AG20443 (cell line): ENCODE measurements at regions not wholly inside any gene's neighbourhood (a gene's known extent, or its start where the extent isn't known, plus 50 kb on each side); places are given as distances from the start of the nearest gene placed in this dataset.

Experiments used
- DNase-seq: peaks from one replicate; pipeline ENCODE4 v3.0.0; 2012; ENCODE audit warnings: low spot score, mixed read lengths

DNA sequence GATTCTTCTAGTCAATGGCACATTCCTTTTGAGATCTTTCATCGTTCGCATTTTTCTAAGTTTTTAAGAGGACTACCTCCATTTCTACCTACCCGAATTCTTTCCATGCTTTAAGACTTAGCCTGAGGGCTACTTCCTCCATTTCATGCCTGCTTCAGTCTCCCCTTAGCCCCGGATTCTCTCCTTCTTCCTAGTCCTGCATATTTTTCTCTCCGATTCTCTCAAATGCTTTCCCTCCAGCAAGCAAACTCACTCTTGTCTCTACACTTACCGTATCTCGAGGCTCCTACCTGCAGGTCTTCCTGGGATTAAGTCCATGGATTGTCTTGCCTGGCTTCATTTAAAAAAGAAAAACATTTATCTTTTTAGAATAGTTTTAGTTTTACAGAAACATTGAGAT, 354.4 kb downstream of the MYCN start:
- DNase-seq, result no peak

DNA sequence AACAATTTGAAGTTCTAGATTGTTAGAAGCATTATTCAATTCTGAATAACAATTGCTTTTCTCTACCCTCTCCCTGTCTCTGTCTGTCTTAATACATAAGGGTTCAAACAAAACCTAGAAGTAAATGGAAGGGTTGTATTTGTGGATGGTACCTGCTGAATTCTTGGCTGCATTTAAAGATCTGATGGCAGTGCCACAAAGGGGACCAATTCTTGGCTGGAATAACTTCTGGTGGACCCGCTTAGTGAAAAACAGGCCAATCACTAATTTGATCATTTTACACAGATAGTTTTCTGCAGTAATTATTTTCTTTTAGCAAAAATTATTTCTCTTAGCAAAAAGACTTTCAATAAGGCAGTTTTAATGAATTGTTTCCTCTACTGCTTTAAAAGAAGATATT, 353.5 kb downstream of the MYCN start:
- DNase-seq, result no peak

DNA sequence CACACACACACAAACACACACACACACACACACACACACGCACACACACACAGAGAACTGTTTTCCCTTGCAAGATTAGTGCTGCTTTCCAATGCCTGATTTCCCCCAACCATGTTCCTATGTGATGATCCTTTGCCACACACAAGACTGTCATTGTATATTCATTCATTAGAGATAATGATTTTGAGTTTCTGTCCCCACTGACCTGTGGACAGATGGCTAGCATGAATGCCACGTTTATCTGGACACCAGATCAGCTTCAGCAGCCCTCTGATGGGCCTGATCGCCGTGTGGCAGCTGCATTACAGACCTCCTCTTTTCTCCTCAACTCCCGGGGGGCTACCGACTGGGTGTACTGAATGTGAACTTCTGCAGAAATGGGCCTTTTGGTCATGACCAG, 353.0 kb downstream of the MYCN start:
- DNase-seq, result no peak

DNA sequence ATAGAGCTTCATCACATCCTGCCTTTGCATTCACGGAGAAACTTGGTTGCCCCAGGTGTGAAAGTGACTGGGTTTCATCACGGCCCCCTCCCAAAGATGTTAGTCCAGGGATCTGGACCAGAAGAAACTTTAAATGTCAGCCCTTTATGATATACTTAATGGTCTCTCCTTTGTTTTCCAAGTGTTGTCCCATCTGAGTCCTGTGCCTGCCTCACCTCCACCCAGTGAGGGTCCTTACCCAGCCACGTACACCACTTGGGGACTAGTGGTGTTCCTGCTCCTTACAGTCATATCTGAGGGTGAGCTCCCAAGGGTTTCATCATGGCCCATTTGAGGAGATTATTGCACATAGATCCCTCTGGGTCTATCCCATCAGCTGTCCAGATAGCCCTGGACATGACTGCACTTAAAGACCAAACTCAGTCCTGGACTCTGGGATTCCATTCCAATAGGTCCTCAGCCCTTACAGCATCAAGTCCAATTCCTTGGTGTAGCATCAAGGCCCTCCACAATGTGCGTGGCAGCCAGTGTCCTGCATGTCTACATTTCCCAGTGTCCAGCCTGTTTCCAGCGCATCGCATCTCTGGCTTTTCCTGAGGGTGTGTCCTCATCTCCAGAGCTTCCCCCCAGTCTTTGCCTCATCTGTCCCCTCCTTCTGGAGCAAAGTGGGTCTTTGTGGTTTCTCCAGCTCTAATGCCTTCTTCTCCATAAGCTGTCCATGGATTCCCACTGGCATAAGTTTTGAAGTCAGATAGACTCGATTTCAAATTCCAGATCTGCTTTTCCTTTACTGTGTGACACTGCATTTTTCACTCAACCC, 351.6 kb downstream of the MYCN start:
- no peak for DNase-seq

DNA sequence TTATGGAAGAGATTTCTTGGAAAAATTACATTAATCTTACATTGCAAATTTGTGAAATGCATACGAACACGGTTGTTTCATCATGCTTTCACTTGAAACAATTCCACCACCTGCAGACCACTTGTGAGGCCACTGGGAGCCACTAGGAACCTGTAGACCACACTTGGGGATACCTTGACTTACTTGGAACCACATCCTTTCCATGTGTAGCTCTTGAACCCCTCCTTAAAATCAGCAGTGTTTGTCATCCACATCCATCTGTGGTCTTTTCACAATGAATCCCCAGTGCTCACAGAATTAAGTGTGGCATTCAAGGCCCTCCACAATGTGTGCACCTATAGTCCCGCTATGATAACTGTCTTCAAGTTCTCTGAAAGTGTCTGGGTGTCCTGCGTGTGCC, 350.9 kb downstream of the MYCN start:
- DNase-seq, result no peak

DNA sequence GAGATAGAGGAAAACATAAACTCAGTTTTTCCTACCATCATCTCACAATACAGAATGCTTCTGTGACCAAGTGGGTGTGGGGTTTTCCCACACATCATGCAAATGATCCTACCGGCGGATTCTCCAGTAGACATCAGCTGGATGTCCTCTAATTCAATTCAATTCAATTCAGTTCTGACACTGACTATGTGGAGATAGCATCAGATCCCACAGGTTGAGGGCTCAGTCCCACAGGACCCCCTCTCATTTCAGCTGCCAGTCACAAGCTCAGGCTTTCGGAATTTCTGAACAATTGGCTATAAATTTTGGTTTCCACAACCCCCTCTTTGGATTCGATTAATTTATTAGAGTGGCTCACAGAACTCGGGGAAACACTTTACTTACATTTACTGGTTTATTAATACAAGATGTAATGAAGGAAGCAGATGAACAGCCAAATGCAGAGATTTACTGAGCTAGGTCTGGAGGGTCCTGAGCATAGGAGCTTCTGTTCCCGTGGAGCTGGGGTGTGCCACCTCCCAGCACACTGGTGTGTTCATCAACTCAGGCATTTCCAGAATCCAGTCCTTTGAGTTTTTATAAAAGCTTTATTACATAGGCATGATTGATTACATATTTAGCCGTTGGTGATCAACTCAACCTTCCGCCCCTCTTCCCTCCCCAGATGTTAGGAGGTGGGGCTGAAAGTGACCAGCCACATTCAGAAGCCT, 350.1 kb downstream of the MYCN start:
- DNase-seq, result no peak

DNA sequence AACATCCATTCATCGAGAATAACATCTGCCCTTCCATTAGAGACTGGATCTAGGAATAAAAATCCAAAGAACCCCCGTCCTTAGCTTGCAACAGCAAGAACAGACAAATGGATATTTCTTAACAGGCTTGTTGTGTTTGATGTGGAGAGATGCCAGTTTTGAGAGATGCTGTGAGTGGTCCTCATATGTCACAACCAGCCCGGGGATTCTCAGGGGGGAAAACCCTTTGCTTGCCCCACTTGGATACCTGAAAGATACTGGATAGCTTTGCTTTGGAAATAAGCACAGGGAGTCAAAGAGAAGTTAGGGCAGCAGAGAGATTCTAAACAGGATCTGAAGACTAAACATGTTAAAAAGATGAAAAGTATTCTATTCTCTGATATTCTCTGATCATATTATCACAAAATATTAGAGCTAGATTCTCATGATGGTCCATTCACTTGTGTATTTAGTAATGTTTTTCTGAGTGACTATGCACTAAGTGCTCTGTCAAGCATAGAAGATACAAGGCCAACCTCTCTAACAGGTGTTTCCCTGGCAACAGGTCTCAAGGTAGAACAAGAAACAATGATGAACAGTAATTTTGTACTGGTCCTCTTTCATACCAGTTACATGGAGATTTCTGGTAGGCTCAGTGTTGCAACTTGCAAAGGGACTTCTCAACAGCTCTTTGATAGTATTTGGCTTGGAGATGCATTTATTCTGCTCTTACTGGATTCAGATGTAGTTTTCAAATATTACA, 348.2 kb downstream of the MYCN start:
- DNase-seq, result no peak

DNA sequence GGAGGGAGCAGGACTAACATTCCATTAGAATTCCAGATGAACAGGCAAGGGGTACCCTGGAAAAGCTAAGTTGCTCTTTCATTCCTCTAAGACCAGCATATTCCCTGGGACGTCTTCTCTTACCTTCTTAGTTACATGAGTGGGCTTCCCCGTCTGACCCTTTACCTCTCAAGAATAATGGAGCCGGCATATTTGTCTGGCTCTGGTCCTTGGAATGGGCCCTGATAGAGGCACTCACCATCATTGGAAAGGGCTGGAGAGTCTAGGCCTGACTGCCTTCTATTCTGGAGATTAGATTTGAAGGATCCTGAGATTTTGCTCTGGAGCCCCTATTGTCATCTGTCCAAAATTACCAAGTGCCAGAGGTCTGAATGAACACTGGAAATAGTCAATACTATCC, 347.5 kb downstream of the MYCN start:
- no peak for DNase-seq

DNA sequence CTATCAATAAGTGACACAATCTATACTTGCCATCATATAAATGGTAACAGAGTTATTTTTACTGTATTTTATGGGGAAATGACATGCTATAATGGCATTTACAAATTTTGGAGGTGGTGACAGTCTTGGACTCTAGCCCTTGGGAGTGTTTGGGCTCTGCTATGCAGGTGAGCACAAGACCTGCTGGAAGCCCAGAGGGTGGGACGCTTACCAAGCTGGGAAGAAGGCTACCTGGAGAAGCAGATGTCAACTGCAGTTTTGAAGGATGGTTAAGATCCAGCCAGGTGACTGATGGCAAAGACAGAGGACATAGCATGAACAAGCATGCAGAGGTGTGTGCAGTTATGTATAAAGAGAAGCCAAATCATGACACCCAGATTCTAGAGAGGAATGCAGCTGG, 346.9 kb downstream of the MYCN start:
- no peak for DNase-seq

DNA sequence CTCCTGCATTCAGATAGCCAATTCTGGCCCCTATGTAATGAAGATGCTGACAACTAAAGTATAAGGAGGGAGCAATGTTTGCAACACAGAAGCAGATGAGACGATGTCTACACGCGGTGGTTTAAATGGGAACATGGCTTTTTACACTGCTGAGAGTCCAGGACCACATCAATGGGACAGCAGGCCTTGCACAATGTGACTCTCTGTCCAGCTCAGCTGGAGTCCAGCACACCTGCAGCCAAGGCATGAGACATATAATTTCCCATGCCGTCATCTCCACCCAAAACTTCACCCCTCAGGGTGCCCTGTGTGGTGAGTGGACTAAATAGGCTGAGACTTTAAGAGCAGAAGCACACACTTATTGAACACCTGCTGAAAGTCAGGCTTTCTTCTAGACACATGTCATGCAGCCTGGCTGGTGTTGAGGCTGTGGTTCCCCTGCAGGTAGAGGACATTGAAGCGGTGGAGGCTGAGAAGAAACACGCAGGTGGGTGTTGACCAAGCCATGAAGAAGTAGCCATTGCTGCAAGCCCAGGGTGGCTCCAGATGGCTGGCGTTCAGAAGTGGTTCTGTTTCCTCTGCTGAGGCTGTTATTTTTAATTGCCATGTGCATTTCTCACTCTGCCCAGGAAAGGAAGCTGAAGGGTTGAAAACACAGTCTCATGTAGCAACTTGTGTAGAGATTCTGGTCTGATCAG, 345.6 kb downstream of the MYCN start:
- DNase-seq, result no peak

DNA sequence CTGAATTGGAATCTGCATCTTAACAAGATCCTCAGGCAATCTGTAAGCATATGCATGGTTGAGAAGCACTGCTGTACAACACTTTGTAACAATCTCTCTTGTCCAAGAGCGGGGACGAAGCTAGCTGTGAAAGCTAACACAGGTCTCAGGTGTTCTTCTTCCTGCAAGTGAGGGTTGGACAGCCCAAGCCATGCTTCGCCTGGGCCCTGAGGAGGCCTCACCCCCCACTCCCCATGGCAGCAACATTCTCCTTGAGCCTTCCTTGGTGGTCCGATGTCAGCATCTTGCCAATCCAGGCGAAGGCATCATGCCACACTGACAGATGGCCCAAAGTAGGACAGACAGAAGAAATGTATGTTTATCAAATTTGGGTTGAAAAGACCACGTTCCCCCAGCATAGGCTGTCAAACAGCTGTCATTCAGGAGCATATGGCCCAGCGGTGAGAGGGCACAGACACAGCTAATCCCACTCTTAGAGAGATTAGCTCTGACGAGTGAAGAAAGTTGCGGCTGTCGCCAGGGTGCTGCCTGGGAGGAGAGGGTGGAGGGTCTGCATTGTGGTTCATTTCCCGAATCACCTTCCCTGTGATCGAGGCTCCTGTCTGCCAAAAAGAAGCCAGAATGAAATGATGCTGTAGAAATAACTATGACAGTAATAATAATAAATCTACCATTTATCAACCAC, 344.7 kb downstream of the MYCN start:
- DNase-seq, result no peak

DNA sequence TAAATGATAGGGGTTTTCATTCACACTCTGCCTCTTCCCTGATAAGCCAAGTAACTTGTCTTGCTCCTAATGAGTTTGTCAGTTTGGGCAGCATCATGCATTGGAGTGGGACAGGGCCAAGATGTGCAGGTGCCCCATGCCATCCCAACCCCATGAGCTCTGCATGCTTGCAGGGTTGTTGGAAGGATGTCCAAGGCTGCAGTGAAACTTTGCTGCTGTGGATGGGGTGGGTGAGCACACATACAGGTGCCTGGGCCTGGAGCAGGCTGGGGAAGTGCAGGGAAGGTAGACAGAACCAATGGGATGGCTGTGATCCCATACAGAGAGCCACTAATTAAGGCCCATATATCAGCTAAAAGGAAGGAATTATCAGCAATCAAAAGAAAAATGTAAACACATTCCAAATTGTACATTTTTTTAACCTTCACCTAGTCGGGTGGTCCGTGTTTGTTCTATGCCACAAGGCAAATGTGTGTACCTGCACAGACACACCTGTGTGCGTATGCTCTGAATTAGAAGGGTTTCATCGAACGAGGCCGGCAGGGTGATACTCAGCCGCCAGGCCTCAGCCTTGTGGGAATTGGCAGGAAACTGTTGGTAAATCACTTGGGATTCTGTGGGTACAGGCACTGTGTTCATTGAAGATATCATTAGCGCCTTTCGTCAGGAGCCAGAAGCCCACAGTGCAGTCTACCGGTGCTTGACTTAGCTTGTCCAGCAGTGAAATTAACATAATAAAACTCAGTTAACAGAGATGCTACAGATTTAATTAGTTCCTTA, 342.9 kb downstream of the MYCN start:
- no peak for DNase-seq

DNA sequence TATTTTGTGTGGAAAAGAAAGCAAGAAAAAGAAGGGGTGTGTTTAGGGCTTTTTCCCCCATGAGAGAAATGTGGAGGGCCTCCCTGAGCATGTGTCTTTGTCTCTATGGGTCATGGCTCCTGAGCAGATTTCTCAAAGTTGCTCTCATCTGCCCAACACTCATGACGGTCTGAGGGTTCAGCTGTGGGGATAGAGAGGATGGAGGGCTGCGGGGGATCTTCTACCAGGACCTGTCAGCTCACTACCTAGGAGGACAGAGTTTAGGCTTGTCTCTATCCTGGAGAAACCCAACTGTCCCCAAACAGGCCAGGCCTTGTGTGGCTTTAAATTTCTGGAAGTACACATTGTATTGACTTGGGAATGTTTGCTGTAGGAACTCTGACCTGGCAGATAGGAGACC, 342.2 kb downstream of the MYCN start:
- DNase-seq, result no peak

DNA sequence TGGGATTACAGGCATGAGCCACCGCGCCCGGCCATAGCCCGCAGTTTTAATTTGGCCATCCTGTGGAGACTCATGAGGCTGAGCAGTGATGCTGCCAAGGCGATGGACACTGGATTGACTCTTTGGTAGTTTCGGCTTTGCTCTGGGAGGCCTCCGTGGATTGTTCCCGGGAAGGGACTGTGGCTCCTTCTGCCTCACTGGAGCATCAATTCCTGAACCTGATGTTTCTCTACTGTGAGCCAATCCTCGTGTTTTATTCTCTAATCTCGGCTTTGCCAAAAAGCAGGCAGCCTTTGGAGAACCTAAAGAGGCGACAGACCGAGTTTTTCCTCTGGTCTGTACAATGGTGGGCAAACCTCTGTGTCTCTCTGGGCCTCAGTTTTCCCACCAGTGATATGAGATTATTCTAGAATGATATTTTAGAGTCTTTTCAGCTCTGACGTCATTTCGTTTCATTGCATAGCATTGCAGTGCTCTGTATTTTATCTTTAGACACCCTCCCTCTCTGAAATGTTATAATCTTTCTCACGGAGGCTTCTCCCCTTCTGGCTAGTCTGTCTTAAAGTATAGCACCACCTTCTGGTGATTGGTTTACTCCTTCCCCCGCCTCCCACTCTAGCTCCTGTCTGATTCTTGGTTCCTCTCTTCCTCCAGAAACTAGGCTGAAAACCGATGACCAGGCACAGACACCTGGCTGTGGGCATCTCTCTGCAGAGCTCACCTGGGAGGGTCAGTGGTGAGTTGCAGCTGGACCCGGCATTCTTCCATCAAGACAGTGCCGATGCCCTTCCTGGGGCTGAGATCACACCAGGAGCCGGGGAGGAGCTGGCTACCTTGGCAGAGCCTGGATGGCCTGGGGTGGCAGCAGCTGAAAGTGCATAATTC, 341.3 kb downstream of the MYCN start:
- DNase-seq, result no peak

DNA sequence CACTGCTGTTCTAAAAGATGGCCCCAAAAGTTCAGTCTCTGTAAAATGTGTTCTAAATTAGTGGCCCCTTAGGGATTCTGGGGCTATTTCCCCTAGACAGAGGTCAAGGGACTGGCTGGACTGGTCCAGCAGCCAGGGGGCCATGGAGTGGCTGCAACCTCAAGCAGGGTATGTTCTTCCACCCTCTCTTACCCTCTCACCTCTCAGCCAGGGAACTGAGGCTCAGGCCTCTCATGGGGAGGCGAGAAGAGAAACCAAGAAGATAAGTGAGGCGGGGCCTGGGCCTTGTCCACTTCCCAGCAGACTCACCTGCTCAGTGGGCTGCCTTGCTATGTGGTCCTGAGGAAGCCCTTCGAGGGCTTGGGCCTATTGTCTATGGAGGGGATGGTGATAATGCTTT, 339.7 kb downstream of the MYCN start:
- DNase-seq, result no peak

DNA sequence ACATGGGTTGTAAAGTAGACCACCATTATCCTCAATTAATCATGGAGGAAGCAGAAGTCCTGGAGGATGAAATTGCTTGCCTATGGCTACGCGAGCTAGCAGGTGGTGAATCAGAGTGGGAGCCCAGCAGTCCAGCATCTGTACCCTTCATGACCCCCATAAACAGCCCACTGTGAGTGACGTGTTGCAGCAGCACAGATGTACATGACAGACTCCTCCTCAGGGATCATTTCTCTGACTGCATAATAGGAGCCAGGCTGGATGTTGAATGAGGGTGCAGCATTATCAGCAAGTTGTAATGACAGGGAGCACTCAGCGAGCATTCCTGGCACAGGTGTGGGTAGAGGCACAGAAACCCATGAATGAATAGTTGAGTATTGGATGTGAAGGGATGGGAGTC, 339.3 kb downstream of the MYCN start:
- DNase-seq, result no peak

DNA sequence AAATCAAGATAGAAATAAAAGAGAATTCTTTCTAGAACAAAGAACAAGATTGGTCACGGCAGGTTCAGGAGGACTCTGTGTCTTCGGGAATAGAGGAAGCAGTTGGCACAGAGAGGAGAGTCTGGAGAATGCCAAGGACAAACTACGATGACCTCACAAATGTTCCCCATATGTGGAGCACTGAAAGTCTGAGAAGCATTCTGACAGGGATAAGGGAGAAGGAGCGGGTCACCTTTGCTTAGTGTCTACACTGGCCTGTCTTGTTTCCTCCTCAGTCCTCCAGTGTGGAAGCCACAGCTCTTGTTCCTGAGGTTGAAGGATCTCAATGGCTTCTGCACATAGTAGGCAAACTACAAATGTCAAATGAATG, 338.8 kb downstream of the MYCN start:
- DNase-seq, result no peak

DNA sequence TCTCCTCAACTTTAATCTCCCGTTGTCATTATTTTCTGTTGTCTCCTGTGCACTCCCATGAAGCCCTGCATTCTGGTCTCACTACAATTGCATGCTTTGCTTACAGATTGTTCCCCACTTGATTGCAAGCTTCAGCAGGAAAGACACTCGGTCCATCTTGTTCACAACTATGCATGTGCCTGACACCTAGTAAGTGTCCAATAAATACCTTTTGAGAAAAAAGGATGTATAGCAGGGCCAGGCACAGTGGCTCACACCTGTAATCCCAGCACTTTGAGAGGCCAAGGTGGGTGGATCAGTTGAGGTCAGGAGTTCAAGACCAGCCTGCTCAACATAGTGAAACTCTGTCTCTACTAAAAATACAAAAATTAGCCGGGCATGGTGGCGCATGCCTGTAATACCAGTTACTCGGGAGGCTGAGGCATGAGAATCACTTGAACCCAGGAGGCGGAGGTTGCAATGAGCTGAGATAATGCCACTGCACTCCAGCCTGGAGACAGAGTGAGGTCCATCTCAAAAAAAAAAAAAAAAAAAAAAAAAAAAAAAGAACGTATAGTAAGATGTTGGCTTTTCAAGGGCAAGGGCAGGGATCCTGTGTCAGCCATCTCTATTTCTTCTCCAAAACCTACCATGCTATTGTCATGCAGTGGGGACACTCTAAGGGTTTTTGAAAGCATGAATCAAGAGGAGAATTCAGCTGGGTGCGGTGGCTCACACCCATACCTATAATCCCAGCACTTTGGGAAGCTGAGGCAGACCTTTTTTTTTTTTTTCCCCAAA, 338.3 kb downstream of the MYCN start:
- no peak for DNase-seq

DNA sequence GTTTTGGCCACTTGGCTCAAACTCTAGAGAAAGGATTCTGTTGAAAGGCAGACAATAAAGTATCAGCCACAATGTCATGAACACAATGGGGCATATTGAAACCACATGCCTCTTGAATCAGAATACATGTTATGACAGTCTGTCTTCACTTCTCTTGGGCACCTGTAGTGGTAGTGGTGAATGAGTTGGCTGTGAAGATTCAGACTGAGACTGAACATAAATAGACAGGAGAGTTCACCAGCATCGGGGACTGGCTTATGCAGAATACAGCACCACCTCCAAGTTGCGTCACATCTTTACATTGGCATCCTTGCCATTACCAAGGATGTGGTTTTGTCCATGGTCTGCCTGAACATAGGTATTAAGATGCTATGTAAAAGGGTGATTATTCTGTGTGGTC, 336.8 kb downstream of the MYCN start:
- DNase-seq, result no peak
